ENCODE measurements at regions not wholly inside any gene's neighbourhood (a gene's known extent, or its start where the extent isn't known, plus 50 kb on each side); places are given as distances from the start of the nearest gene placed in this dataset.

- DNase-seq: no peak
Observed at GRCh38 chr4:24476282-24476681, 108.1 kb downstream of the DHX15 start.

DNA sequence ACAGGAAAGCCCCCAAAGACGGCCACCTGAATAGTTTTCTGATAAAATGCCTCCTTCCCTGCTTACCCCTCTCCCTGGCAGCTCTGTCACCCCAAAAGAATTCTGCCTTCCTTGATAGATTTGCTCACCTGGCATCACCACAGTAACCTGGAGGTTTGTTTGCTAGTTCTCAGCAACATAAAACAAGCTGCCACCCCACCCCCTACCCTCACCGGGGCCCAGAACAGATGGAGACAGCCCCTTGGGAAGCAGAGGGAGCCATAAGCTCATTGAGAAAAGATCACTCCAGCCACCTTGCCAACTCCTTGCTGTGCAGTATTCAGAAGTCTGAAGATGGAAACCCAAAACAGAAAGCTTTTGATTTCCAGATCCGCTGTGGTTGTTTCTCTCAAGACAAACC, 108.6 kb downstream of the DHX15 start:
- DNase-seq: no peak

GRCh38 chr4:24473309-24473721, 111.0 kb downstream of the DHX15 start:
- peak in 1 of 2 experiments; percentile 20 for DNase-seq

GRCh38 chr4:24472514-24473308, 111.6 kb downstream of the DHX15 start:
- DNase-seq: peak in 1 of 2 experiments; percentile 63

DNA sequence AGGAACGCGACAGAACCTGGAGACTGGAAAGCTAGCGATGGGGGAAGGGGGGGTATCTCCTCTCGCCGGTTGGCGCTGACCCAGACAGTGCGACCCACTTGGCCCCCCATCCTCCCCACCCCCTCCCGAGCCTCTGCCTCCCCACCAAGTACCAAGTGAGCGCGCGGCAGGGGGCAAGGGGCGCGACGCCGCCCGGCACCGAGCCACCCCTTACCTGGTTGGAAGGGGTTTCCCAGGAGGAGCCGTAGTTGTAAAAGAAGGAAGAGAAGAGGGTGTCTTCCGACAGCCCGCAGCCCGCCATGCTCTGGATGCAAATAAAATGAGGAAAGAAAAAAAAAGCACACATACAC, 112.2 kb downstream of the DHX15 start:
- no peak for DNase-seq

- DNase-seq: no peak
Observed at GRCh38 chr4:24471486-24472160, 112.7 kb downstream of the DHX15 start.

- peak in 1 of 2 experiments; percentile 6 for DNase-seq
Observed at GRCh38 chr4:24470666-24471485, 113.5 kb downstream of the DHX15 start.

DNA sequence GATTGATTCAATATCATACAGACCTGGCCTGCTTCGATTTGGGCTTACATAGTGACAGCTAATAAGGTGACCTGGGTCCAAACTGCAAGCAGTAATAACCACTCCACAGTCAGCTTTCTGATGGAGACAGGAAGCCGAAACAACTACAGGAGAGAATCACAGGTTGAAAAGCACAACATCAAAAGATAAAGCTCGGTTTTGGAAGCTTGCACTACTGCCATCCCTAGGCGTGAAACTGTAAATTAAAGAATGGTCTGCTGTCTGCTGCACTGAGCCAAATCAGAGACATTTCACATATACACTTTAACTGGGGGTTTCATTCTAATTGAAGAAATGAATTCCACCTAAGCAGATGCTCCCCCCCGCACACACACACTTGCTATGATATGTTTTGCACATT, 116.3 kb downstream of the DHX15 start:
- DNase-seq: no peak

DNA sequence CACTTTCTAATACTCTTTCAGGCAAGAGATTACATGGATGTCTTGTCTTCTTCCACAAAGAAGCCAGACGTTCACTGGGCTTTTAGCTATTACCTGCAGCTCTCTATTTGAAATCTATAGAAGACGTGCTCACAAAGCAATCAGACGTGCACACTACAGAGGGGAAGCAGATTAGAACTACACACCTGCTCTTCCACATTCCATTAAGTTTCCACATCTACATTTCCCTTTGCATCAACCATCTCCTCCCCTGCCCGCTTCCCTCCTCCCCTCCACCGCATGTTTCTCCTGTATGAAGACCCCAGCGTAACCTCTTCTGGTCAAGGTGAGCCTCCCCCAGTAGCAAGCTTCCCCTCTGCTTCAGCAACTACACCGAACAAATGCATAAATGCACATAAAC, 119.8 kb downstream of the DHX15 start:
- DNase-seq: no peak

GRCh38 chr4:24456431-24456830, 127.9 kb downstream of the DHX15 start:
- DNase-seq: no peak

DNA sequence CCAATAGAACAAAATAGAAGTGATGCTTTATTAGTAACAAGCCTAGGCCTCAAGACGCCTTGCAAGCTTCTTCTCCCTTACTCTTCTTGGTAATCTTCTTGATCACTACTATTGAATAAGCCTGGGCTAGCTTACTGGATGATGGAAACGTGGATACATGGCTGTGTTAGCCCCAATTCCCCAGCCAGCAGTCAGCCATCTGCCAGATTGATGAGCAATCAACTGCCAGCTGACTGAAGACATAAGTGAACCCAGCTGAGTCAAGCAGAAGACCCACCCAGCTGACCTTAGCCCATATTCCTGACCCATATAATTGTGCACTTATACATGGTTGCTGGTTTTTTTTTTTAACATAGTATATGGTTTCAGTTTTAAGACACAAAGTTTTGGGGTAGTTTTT, 130.4 kb downstream of the DHX15 start:
- no peak for DNase-seq

DNA sequence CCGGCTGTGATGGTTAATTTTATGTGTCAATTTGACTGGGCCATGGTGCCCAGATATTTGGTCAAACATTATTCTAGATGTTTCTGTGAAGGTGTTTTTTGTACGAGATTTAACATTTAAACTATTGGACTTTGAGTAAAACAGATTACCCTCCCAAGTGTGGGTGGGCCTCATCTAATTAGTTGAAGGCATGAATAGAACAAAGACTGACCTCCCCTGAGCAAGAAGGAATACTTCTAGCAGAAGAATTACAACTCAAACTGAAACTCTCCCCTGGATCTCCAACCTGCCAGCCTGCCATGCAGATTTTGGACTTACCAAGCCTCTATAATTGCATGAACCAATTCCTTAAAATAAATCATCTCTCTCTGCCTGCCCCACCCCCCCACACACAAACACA, 132.5 kb downstream of the DHX15 start:
- no peak for DNase-seq

GRCh38 chr4:24443200-24443599, 141.2 kb downstream of the DHX15 start:
- DNase-seq: no peak

DNA sequence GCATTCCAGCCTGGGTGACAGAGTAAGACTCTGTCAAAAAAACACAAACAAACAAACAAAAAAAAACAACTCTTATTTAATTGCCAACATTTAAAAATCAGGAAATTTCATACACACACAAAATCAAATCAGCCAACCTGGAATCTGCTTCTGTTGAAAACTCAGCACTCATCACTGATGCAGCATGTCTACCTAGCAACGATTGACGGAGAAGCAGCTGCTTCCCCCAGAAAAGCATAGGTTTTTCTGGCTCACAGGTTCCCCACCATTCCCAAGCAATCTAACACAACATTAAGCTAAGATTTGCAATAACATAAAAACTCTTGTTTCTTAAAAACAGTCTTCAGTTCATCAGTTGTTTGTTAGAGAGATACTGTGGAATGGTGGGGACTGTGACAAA, 143.6 kb downstream of the DHX15 start:
- DNase-seq: no peak

GRCh38 chr4:24434241-24434640, 150.1 kb downstream of the DHX15 start:
- no peak for DNase-seq

DNA sequence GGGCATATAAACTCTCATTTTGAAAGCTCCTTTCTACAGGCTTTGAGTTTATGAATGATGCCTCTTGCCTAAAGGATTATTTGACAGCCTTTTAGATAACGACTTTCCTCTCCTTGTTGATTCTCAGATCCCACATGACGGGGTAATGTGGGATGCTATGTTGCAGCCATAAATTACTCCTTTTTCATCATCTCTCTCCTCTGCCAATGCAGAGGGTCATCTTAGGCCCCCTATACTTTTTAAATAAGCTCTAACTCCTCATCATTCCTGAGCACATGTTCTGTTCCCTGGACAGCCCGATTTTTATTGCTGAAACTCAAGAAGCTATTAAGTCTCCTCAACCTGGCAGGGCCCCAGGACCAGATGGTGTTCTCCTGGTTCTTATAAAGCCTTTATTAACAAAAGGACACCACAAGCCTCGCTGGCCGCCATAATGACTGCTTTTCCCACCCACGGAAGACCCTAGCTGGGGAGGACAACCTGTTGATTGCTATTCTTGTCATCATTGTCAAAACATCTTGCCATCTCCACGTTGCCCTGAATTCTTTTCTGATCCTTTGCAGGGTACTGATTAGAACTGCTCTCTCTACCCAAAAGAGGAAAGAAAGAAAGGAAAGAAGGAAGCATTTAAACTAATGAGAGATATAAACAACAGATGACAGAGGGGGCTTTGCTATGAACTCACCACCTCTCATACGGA, 150.7 kb downstream of the DHX15 start:
- no peak for DNase-seq

- DNase-seq: no peak
Observed at GRCh38 chr4:24428850-24429249, 155.5 kb downstream of the DHX15 start.

- no peak for DNase-seq
Observed at GRCh38 chr4:24426557-24426956, 157.8 kb downstream of the DHX15 start.

DNA sequence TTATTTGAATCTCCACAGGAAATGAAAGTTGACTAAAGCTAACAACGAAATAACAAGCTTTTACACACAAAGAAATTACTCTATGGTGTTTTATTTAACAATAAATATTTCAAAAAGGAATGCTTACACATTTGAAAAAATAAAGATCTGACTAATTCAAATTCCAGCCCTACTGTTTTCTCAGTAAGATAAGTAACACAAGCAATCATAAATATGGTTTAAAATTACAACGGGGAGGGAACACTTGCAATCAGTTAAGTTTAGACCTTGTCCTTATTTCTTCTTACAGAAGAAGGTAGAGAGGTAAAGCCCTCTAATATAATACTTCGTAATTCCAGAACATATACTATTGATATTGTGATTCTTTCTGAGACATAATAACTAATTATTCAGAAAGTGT, 158.5 kb downstream of the DHX15 start:
- no peak for DNase-seq

GRCh38 chr4:24423670-24424069, 160.7 kb downstream of the DHX15 start:
- no peak for DNase-seq

GRCh38 chr4:24422644-24423043, 161.7 kb downstream of the DHX15 start:
- DNase-seq: no peak

DNA sequence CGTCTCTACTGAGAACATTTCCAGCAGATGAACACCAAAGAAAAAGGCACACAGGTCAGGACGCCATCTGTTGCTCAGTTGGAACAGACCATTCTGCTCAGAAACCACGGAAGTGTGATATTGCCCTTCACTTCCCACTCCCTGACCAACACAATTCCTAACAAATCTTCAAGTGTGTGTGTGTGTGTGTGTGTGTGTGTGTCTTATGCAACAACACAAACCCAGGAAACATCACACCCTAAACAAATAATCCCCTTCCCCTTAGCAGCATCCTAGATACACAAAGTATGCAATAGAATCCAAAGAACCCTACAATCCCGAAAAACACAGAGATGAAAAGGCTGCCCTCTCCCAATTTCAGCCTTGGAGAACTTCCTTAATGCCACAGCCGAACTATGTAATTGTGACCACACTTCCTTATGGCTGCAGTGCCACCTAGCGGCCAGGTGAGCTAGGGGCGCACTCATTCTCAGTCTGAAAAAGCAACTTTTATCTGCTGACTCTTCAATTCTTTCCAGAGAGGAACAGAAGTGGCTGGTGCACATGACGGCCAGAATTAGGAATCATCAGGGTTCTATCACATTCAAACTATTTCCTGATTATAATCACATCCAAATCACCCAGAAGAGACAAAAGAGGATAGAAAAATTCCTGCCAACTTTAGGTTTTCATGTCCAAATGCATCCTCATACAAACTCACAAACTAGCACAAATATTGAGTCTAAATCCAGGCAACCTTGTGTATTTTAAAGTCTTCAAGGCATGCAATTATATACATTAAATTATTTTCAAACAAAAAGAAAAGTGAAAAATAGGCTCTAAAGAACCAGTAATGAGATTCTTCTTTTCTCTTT, 164.9 kb downstream of the DHX15 start:
- DNase-seq: peak; percentile 8 to 55
